GM23338 (cell line): ENCODE measurements at regions not wholly inside any gene's neighbourhood (a gene's known extent, or its start where the extent isn't known, plus 50 kb on each side); places are given as distances from the start of the nearest gene placed in this dataset.

Experiments
- ATAC-seq: fragments of 200-7000 bp; cut with Tn5 transposase; 3 replicates; pipeline ENCODE4 v1.9.1; 2020
- DNase-seq: peaks from one replicate; pipeline ENCODE4 v3.0.0-alpha.2; 2015; ENCODE audit warnings: low spot score
- H2AFZ ChIP-seq: fragments of 200-600 bp; sonication (generic); 2 replicates; pipeline ENCODE4 v1.8.0; 2016; ENCODE audit warnings: antibody characterized with exemption, mild to moderate bottlenecking, moderate library complexity
- H3F3A ChIP-seq: fragments of 200-600 bp; sonication (generic); replicated peaks from 2 replicates; pipeline ENCODE4 v1.8.0; 2017; ENCODE audit warnings: antibody characterized with exemption, mixed run types, low read depth
- H3K27ac ChIP-seq: fragments of 200-600 bp; sonication (generic); 2 replicates; pipeline ENCODE4 v1.6.1; 2016; ENCODE audit warnings: low read depth
- H3K27me3 ChIP-seq: fragments of 200-600 bp; sonication (generic); 2 replicates; pipeline ENCODE4 v1.8.0; 2016; ENCODE audit warnings: mild to moderate bottlenecking, mixed run types, moderate library complexity; ENCODE audit not compliant: insufficient read depth
- H3K36me3 ChIP-seq: fragments of 200-600 bp; sonication (generic); 2 replicates; pipeline ENCODE4 v1.8.0; 2016; ENCODE audit warnings: mild to moderate bottlenecking; ENCODE audit not compliant: insufficient read depth
- H3K4me1 ChIP-seq: fragments of 200-600 bp; sonication (generic); 2 replicates; pipeline ENCODE4 v1.8.0; 2016; ENCODE audit warnings: mild to moderate bottlenecking, moderate library complexity; ENCODE audit not compliant: insufficient read depth
- H3K4me2 ChIP-seq: fragments of 200-600 bp; sonication (generic); 2 replicates; pipeline ENCODE4 v1.7.1; 2017; ENCODE audit warnings: mixed run types
- H3K4me3 ChIP-seq: fragments of 200-600 bp; sonication (generic); 2 replicates; pipeline ENCODE4 v1.6.1; 2016; ENCODE audit warnings: mixed run types
- H3K79me2 ChIP-seq: fragments of 200-600 bp; sonication (generic); replicated peaks from 2 replicates; pipeline ENCODE4 v1.8.0; 2017; ENCODE audit warnings: mild to moderate bottlenecking; ENCODE audit not compliant: insufficient read depth
- H3K9me2 ChIP-seq: fragments of 200-600 bp; sonication (generic); 2 replicates; pipeline ENCODE4 v1.8.0; 2017; ENCODE audit not compliant: insufficient read depth
- H4K20me1 ChIP-seq: fragments of 200-600 bp; sonication (generic); replicated peaks from 2 replicates; pipeline ENCODE4 v1.8.0; 2017; ENCODE audit warnings: mild to moderate bottlenecking; ENCODE audit not compliant: insufficient read depth
- H3K27ac Mint-ChIP-seq: 2 replicates; pipeline ENCODE4 v1.8.0; 2020; ENCODE audit warnings: inconsistent platforms, mild to moderate bottlenecking, moderate library complexity, mixed read lengths
- H3K27me3 Mint-ChIP-seq: 3 replicates; pipeline ENCODE4 v1.8.0; 2022; ENCODE audit warnings: low read depth, mild to moderate bottlenecking, moderate library complexity, mixed read lengths, inconsistent platforms; ENCODE audit not compliant: insufficient read depth, poor library complexity
- H3K36me3 Mint-ChIP-seq: 3 replicates; pipeline ENCODE4 v1.8.0; 2021; ENCODE audit warnings: low read depth, mild to moderate bottlenecking, inconsistent platforms, moderate library complexity, mixed read lengths
- H3K4me1 Mint-ChIP-seq: 3 replicates; pipeline ENCODE4 v1.8.0; 2020; ENCODE audit warnings: mild to moderate bottlenecking, inconsistent platforms, mixed read lengths
- H3K4me3 Mint-ChIP-seq: 3 replicates; pipeline ENCODE4 v1.8.0; 2021; ENCODE audit warnings: moderate library complexity, mild to moderate bottlenecking, inconsistent platforms, mixed read lengths
- H3K9me3 Mint-ChIP-seq: 3 replicates; pipeline ENCODE4 v1.8.0; 2020; ENCODE audit warnings: moderate library complexity, mild to moderate bottlenecking, inconsistent platforms, mixed read lengths
- CREB1 ChIP-seq: fragments of 250-450 bp; sonication (Bioruptor Pico); IDR thresholded peaks from 2 replicates; pipeline ENCODE4 v1.5.0; 2020; ENCODE audit warnings: low read depth, mild to moderate bottlenecking, moderate library complexity
- EZH2 ChIP-seq: fragments of 200-600 bp; sonication (generic); IDR thresholded peaks from one replicate; pipeline ENCODE4 v1.8.0; 2017; ENCODE audit warnings: antibody characterized with exemption, mild to moderate bottlenecking, low read depth; ENCODE audit not compliant: unreplicated experiment
- EZH2phosphoT487 ChIP-seq: fragments of 200-600 bp; sonication (generic); IDR thresholded peaks from one replicate; pipeline ENCODE4 v1.8.1; 2018; ENCODE audit warnings: antibody characterized with exemption; ENCODE audit not compliant: unreplicated experiment
- JUNB ChIP-seq: IDR thresholded peaks from one replicate; pipeline ENCODE4 v1.6.1; 2016; ENCODE audit warnings: antibody characterized with exemption; ENCODE audit not compliant: unreplicated experiment
- POLR2AphosphoS5 ChIP-seq: IDR thresholded peaks from 2 replicates; pipeline ENCODE4 v1.6.1; 2016; ENCODE audit warnings: antibody characterized with exemption, low read depth
- STAT1 ChIP-seq: IDR thresholded peaks from one replicate; pipeline ENCODE4 v1.6.1; 2016; ENCODE audit warnings: antibody characterized with exemption; ENCODE audit not compliant: unreplicated experiment
- ZNF114 ChIP-seq: fragments of 250-450 bp; sonication (Bioruptor Pico); IDR thresholded peaks from 2 replicates; pipeline ENCODE4 v1.5.0; 2020; ENCODE audit warnings: mild to moderate bottlenecking, moderate library complexity
- ZNF331 ChIP-seq: fragments of 250-450 bp; sonication (Bioruptor Pico); IDR thresholded peaks from 2 replicates; pipeline ENCODE4 v1.5.0; 2020; ENCODE audit warnings: low read depth, mild to moderate bottlenecking, moderate library complexity
- TF ChIP-seq, protein P1 (sequence below): IDR thresholded peaks from one replicate; pipeline ENCODE4 v1.6.1; 2018; ENCODE audit warnings: antibody characterized with exemption; ENCODE audit not compliant: unreplicated experiment
- TF ChIP-seq, protein P2 (sequence below): IDR thresholded peaks from 2 replicates; pipeline ENCODE4 v1.6.1; 2016; ENCODE audit warnings: antibody characterized with exemption
- TF ChIP-seq, protein P3 (sequence below), 2 experiments: fragments of 200-600 bp in 1 of 2; sonication (generic) in 1 of 2; conservative IDR thresholded peaks; 2 replicates each; pipeline versions ENCODE4 v1.5.1 to v1.6.1; 2016 to 2017; ENCODE audit warnings: antibody characterized with exemption in 2 of 2, low read depth in 2 of 2, mild to moderate bottlenecking in 2 of 2, moderate library complexity in 1 of 2

DNA sequence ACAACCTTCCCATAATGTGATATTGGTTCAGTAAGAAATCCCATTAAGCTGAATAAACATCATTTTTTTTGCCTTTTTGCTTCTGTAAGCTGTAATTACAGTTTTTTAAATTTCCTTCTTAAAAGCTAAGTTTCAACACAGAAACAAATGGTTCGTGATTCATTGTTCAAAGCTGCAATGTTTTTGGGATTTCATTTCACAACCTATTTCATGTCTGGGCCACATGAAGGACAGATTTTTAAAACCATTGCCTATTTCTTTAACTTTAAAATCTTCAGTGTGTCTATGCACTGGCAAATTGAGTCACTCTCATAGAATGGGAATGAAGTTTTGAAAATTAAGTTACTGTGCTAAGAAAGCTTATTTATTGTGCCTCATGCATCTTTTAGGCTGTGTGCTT is 66.9 kb downstream of the TFPI2 start (continued):
- TF ChIP-seq EZH2phosphoT487: no peak
- TF ChIP-seq JUNB: no peak
- TF ChIP-seq, protein P1, sequence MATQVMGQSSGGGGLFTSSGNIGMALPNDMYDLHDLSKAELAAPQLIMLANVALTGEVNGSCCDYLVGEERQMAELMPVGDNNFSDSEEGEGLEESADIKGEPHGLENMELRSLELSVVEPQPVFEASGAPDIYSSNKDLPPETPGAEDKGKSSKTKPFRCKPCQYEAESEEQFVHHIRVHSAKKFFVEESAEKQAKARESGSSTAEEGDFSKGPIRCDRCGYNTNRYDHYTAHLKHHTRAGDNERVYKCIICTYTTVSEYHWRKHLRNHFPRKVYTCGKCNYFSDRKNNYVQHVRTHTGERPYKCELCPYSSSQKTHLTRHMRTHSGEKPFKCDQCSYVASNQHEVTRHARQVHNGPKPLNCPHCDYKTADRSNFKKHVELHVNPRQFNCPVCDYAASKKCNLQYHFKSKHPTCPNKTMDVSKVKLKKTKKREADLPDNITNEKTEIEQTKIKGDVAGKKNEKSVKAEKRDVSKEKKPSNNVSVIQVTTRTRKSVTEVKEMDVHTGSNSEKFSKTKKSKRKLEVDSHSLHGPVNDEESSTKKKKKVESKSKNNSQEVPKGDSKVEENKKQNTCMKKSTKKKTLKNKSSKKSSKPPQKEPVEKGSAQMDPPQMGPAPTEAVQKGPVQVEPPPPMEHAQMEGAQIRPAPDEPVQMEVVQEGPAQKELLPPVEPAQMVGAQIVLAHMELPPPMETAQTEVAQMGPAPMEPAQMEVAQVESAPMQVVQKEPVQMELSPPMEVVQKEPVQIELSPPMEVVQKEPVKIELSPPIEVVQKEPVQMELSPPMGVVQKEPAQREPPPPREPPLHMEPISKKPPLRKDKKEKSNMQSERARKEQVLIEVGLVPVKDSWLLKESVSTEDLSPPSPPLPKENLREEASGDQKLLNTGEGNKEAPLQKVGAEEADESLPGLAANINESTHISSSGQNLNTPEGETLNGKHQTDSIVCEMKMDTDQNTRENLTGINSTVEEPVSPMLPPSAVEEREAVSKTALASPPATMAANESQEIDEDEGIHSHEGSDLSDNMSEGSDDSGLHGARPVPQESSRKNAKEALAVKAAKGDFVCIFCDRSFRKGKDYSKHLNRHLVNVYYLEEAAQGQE: no peak
- TF ChIP-seq CREB1: no peak
- TF ChIP-seq, protein P2, sequence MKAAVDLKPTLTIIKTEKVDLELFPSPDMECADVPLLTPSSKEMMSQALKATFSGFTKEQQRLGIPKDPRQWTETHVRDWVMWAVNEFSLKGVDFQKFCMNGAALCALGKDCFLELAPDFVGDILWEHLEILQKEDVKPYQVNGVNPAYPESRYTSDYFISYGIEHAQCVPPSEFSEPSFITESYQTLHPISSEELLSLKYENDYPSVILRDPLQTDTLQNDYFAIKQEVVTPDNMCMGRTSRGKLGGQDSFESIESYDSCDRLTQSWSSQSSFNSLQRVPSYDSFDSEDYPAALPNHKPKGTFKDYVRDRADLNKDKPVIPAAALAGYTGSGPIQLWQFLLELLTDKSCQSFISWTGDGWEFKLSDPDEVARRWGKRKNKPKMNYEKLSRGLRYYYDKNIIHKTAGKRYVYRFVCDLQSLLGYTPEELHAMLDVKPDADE: no peak
- TF ChIP-seq ZNF331 (CRISPR knock-in tag): no peak
- no peak for TF ChIP-seq POLR2AphosphoS5
- no peak for TF ChIP-seq ZNF114 (CRISPR knock-in tag)
- TF ChIP-seq, protein P3, sequence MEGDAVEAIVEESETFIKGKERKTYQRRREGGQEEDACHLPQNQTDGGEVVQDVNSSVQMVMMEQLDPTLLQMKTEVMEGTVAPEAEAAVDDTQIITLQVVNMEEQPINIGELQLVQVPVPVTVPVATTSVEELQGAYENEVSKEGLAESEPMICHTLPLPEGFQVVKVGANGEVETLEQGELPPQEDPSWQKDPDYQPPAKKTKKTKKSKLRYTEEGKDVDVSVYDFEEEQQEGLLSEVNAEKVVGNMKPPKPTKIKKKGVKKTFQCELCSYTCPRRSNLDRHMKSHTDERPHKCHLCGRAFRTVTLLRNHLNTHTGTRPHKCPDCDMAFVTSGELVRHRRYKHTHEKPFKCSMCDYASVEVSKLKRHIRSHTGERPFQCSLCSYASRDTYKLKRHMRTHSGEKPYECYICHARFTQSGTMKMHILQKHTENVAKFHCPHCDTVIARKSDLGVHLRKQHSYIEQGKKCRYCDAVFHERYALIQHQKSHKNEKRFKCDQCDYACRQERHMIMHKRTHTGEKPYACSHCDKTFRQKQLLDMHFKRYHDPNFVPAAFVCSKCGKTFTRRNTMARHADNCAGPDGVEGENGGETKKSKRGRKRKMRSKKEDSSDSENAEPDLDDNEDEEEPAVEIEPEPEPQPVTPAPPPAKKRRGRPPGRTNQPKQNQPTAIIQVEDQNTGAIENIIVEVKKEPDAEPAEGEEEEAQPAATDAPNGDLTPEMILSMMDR (conservative IDR thresholded peaks at IDR 0.05; ENCODE audit: low read depth in 2 of 2): no peak
- TF ChIP-seq EZH2: no peak

DNA sequence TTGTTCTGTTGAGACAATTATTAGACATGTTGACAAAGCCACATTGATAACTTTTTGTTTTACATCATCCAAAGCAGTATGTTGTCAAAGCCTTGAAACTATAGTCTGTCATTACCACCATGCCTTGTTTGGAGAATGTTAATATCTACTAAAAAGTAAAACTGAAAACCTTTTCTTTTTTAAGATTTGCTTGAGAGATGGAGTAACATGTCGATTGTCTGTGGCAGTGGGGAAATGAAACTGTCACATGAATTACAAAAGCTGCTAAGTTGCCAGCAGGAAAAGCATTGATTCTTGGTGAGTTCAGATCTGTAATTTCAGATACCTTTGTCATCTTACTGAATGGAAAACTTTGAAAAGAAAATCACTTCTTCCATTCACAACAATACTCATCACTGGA is 69.1 kb downstream of the TFPI2 start:
- TF ChIP-seq, protein P2: no peak
- TF ChIP-seq ZNF331 (CRISPR knock-in tag): no peak
- no peak for TF ChIP-seq STAT1
- H3K4me3 Mint-ChIP-seq: no peak overlapping the region
- no peak overlapping the region for H3K27ac Mint-ChIP-seq
- no peaks in the 10 kb centered on the region for H3K9me2 ChIP-seq
- H3K27ac ChIP-seq: no peak overlapping the region
- H3K4me1 ChIP-seq: peaks cover 14% of the 10 kb centered on the region
- peaks cover 36% of the 10 kb centered on the region for H3K4me1 Mint-ChIP-seq
- no peaks in the 10 kb centered on the region for H4K20me1 ChIP-seq
- H2AFZ ChIP-seq: no peak overlapping the region
- no peak overlapping the region for H3K4me2 ChIP-seq
- peaks cover 1% of the 10 kb centered on the region for H3K27me3 Mint-ChIP-seq
- no peaks in the 10 kb centered on the region for H3K9me3 Mint-ChIP-seq
- H3K36me3 Mint-ChIP-seq: no peaks in the 10 kb centered on the region
- H3K36me3 ChIP-seq: no peaks in the 10 kb centered on the region
- ATAC-seq (no peak), DNase-seq (no peak)
- H3K4me3 ChIP-seq: no peak overlapping the region
- H3K27me3 ChIP-seq: no peaks in the 10 kb centered on the region
- no peaks in the 10 kb centered on the region for H3K79me2 ChIP-seq
- H3F3A ChIP-seq: no peaks in the 10 kb centered on the region
